ENCODE measurements at regions not wholly inside any gene's neighbourhood (a gene's known extent, or its start where the extent isn't known, plus 50 kb on each side); places are given as distances from the start of the nearest gene placed in this dataset.
A peak's percentile ranks its signal among the peaks of the same experiment; 100 is the strongest.

GRCh38 chr14:71229875-71230274, 322.6 kb downstream of the PCNX1 start:
- Histone ChIP-seq H3K4me3 (ENCODE audit: insufficient read depth, low read length, poor library complexity, severe bottlenecking) (no peak overlapping the region), H3F3A (ENCODE audit: insufficient read depth) (no peaks in the 10 kb centered on the region), H3K9ac (ENCODE audit: low read length) (no peak overlapping the region), H2AFZ (ENCODE audit: low read depth, low read length, severe bottlenecking) (no peak overlapping the region), H3K27ac (ENCODE audit: low read depth, low read length) (no peak overlapping the region), H4K20me1 (ENCODE audit: low read depth, low read length) (no peaks in the 10 kb centered on the region), H3K79me2 (ENCODE audit: insufficient read depth, low read length) (no peaks in the 10 kb centered on the region), H3K27me3 (ENCODE audit: low read length) (no peaks in the 10 kb centered on the region), H3K36me3 (ENCODE audit: low read length) (no peaks in the 10 kb centered on the region), H3K9me3 (ENCODE audit: insufficient read depth, low read length) (no peaks in the 10 kb centered on the region), H3K9me2 (replicated peaks; ENCODE audit: insufficient read depth, low read length) (0 out of 2 replicates have a peak, but pooled peaks cover 2% of the 10 kb centered on the region), H3K4me2 (ENCODE audit: low read depth, low read length, poor library complexity, severe bottlenecking) (no peak overlapping the region)
- TF ChIP-seq EZH2phosphoT487 (conservative IDR thresholded peaks at IDR 0.05; ENCODE audit: low read length) (no peak), CTCF (IDR thresholded peaks at IDR 0.05; ENCODE audit: insufficient read depth, low read length, poor library complexity, severe bottlenecking) (no peak)

- Histone ChIP-seq H3K4me2 (ENCODE audit: low read depth, low read length, poor library complexity, severe bottlenecking) (no peak overlapping the region), H2AFZ (ENCODE audit: low read depth, low read length, severe bottlenecking) (no peak overlapping the region)
These were observed 323.6 kb downstream of the PCNX1 start for GRCh38 chr14:71230897-71231296.

DNA sequence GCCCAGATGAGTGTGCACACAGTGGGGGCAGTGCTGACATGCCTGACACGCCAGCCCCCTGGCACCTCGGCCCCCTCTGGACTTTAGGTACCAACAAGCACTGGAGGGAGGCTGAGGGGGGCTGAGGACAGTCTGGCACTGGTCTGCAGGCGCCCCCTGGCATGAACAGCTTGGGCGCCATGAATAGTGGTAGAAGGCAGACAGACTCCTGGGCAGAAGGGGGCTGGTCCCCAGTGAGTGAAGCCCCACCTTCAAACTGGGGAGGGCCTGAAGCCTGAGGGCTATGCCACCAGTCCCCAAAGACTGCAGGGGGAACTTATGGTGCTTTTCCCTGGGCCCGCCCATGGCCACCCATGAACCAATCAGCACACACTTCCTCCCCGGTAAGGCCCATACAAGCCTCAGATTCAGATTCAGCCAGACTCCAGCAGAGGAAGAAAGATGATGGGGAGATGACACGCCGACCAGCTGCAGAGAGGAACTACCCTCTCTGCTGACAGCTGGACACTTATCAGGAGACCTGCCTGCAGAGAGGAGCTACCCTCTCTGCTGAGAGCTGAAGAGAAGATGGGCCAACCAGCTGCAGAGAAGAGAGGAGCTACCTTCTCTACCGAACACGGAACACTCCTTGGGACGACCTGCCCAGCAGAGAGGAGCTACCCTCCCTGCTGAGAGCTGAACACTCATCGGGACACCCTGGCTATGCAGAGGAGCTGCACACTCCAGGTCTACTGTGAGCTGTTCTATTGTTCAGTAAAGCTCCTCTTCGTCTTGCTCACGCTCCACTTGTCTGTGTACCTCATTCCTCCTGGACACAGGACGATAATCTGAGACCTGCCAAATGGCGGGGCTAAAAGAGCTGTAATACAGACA, 324.5 kb downstream of the PCNX1 start:
- H3K4me2 ChIP-seq (ENCODE audit: low read depth, low read length, poor library complexity, severe bottlenecking) = no peak overlapping the region

More at GRCh38 chr14:71230897-71231296, 323.6 kb downstream of the PCNX1 start:
- Histone ChIP-seq H3K27me3 (ENCODE audit: low read length) (no peaks in the 10 kb centered on the region), H3K4me3 (ENCODE audit: insufficient read depth, low read length, poor library complexity, severe bottlenecking) (no peak overlapping the region), H3K9me2 (replicated peaks; ENCODE audit: insufficient read depth, low read length) (0 out of 2 replicates have a peak, but pooled peaks cover 2% of the 10 kb centered on the region), H3K9ac (ENCODE audit: low read length) (no peak overlapping the region), H3K9me3 (ENCODE audit: insufficient read depth, low read length) (no peaks in the 10 kb centered on the region), H3K36me3 (ENCODE audit: low read length) (no peaks in the 10 kb centered on the region), H4K20me1 (ENCODE audit: low read depth, low read length) (no peaks in the 10 kb centered on the region), H3F3A (ENCODE audit: insufficient read depth) (no peaks in the 10 kb centered on the region), H3K27ac (ENCODE audit: low read depth, low read length) (no peak overlapping the region), H3K79me2 (ENCODE audit: insufficient read depth, low read length) (no peaks in the 10 kb centered on the region)
- TF ChIP-seq CTCF (IDR thresholded peaks at IDR 0.05; ENCODE audit: insufficient read depth, low read length, poor library complexity, severe bottlenecking) (no peak), EZH2phosphoT487 (conservative IDR thresholded peaks at IDR 0.05; ENCODE audit: low read length) (no peak)

More for the DNA sequence above, 324.5 kb downstream of the PCNX1 start:
- no peaks in the 10 kb centered on the region for H3K9me2 ChIP-seq (replicated peaks; ENCODE audit: insufficient read depth, low read length)
- TF ChIP-seq CTCF (IDR thresholded peaks at IDR 0.05; ENCODE audit: insufficient read depth, low read length, poor library complexity, severe bottlenecking) (no peak), EZH2phosphoT487 (conservative IDR thresholded peaks at IDR 0.05; ENCODE audit: low read length) (no peak)
- no peak overlapping the region for H3K27ac ChIP-seq (ENCODE audit: low read depth, low read length)
- H2AFZ ChIP-seq (ENCODE audit: low read depth, low read length, severe bottlenecking) = peak overlapping the region; percentile 80
- no peaks in the 10 kb centered on the region for H3F3A ChIP-seq (ENCODE audit: insufficient read depth)
- no peaks in the 10 kb centered on the region for H4K20me1 ChIP-seq (ENCODE audit: low read depth, low read length)
- H3K9me3 ChIP-seq (ENCODE audit: insufficient read depth, low read length) = no peaks in the 10 kb centered on the region
- no peaks in the 10 kb centered on the region for H3K27me3 ChIP-seq (ENCODE audit: low read length)
- no peaks in the 10 kb centered on the region for H3K79me2 ChIP-seq (ENCODE audit: insufficient read depth, low read length)
- no peak overlapping the region for H3K9ac ChIP-seq (ENCODE audit: low read length)
- H3K36me3 ChIP-seq (ENCODE audit: low read length) = no peaks in the 10 kb centered on the region
- no peak overlapping the region for H3K4me3 ChIP-seq (ENCODE audit: insufficient read depth, low read length, poor library complexity, severe bottlenecking)

Data from SU-DHL-6 (cell line).